OCI-LY1 (cell line): ENCODE measurements at regions not wholly inside any gene's neighbourhood (a gene's known extent, or its start where the extent isn't known, plus 50 kb on each side); places are given as distances from the start of the nearest gene placed in this dataset.
"Not testable (repeated sequence)": the region's sequence is repeated elsewhere in the genome, so short reads cannot be mapped to it uniquely, and the experiment has no call there.

Experiments
- CTCF ChIP-seq: fragments of 200-600 bp; sonication (generic), shearing (Covaris generic); IDR thresholded peaks from 2 replicates; pipeline ENCODE4 v1.5.1; 2017; ENCODE audit warnings: mild to moderate bottlenecking, antibody characterized with exemption, low read length, moderate library complexity, mixed read lengths
- EZH2 ChIP-seq: fragments of 200-600 bp; sonication (generic), shearing (Covaris generic); IDR thresholded peaks from 2 replicates; pipeline ENCODE4 v1.8.0; 2017; ENCODE audit warnings: borderline replicate concordance, mixed run types, mild to moderate bottlenecking, antibody characterized with exemption, low read length, moderate library complexity, mixed read lengths

DNA sequence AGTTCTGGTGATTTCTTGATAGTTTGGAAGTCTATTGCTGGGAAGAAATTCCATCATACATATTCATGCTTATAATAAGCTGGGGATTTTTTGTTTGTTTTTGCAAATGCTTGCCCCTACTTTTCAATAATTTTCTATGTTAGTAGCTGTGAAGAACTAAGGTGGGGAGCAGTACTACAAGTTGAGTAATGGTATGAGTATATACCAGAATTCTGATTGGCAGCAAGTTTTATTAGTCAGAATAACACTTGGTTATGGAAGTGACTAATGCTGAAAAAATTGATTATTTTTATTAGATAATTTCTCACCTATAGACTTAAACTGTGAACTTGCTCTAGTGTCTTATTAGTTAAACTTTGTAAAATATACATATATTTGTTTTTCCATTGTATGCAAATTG, 462.8 kb upstream of the EPHA6 start:
- not testable (repeated sequence) for TF ChIP-seq CTCF, EZH2
